ENCODE measurements at regions not wholly inside any gene's neighbourhood (a gene's known extent, or its start where the extent isn't known, plus 50 kb on each side); places are given as distances from the start of the nearest gene placed in this dataset.
"Not testable (repeated sequence)": the region's sequence is repeated elsewhere in the genome, so short reads cannot be mapped to it uniquely, and the experiment has no call there.

- no peak for DNase-seq
Measured at GRCh38 chr5:126138281-126138931, 284.8 kb upstream of the GRAMD2B start.

DNA sequence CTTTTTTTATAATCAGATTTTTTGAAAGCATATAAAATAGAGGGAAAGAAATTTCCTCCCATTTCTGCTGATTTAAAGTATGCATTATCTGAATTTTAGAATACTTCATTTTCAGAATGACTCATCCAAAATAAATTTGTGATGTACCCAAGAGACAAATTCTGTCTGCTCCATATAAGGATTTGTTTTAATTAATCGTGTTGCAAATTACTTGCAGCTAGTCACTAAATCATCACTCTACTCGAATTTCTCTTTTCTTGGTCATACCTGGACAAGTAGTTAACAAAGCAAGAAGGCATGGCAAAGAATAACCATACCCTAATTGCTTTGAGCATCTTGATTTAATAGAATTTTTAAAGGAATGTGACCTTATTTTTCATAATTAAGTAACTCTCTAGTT lies 284.1 kb upstream of the GRAMD2B start:
- no peak for DNase-seq

GRCh38 chr5:126139773-126140172 lies 283.4 kb upstream of the GRAMD2B start:
- DNase-seq, result no peak

GRCh38 chr5:126143622-126144021 lies 279.6 kb upstream of the GRAMD2B start:
- no peak for DNase-seq

- DNase-seq, result not testable (repeated sequence)
Measured at GRCh38 chr5:126150319-126150718, 272.9 kb upstream of the GRAMD2B start.

DNA sequence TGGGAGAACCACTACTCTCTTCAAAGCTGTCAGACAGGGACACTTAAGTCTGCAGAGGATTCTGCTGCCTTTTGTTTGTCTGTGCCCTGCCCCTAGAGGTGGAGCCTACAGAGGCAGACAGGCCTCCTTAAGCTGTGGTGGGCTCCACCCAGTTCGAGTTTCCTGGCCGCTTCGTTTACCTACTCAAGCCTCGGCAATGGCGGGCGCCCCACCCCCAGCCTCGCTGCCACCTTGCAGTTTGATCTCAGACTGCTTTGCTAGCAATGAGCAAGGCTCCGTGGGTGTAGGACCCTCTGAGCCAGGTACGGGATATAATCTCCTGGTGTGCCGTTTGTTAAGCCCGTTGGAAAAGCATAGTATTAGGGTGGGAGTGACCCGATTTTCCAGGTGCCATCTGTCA lies 267.9 kb upstream of the GRAMD2B start:
- not testable (repeated sequence) for DNase-seq

DNA sequence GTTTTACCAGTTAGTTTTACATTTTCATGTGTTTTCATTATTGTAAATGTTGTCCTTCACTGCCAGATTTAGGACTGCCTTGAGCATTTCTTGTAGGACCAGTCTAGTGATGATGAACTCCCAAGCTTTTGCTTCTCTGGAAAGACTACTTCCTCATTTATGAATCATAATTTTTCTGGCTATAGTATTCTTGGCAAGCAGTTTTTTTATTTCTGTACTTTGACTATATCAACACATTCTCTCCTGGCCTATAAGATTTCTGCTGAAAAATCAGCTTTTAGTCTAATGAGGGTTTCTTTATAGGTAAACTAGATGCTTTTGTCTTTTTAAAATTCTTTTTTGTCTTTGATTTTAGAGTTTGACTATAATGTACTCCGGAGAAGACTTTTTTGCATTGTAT lies 256.8 kb upstream of the GRAMD2B start:
- no peak for DNase-seq

GRCh38 chr5:126168785-126169184 lies 254.4 kb upstream of the GRAMD2B start:
- DNase-seq, result no peak

DNA sequence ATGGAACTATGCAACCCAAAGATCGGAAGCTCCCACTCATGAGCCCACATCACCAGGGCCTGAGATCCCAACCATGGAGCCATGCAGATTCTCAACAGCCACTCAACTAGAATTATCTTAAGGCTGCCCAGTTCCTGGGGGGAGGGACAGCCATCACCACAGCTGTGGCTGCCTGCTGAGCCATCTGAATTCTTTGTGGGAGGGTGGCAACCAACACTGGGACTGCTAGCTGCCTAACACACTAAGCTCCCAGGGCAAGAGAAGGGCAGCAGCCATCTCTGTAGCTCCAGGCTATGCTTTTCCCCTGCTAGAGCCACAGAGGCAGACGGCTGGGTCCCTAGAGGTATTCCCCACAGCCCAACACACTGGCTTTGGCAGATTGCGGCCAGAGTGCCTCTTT lies 251.3 kb upstream of the GRAMD2B start:
- no peak for DNase-seq

DNA sequence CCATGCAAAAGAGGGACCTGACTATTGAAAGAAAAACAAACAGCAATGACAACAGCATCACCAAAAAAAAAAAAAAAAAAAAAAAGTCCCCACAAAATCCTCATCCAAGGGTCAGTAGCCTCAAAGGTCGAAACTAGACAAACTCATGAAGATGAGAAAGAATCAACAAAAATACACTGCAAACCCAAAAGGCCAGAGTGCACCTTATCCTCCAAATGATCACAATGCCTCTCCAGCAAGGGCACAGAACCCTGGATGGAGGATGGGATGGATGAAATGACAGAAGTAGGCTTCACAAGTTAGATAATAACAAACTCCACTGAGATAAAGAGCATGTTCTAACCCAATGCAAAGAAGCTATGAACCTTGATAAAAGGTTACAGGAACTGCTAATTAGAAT lies 250.4 kb upstream of the GRAMD2B start:
- no peak for DNase-seq

DNA sequence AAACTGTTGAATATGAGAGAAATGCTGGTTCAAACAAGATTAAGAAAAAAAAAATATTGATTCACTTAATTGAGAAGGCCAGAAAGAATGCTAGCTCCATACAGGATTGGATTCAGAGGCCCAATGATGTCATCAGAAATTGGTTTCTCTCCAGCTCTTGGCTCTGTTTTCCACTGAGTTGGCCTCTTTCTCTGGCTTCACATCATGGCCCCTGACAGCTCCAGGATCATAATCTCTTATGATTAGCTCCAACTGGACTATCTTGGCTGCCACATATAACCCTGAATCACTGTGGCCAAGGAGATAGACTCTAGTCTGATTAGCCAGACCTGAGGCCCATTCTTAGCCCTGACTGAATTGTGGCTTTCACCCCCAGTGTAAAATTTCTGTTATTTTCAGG lies 244.7 kb upstream of the GRAMD2B start:
- DNase-seq, result no peak

DNA sequence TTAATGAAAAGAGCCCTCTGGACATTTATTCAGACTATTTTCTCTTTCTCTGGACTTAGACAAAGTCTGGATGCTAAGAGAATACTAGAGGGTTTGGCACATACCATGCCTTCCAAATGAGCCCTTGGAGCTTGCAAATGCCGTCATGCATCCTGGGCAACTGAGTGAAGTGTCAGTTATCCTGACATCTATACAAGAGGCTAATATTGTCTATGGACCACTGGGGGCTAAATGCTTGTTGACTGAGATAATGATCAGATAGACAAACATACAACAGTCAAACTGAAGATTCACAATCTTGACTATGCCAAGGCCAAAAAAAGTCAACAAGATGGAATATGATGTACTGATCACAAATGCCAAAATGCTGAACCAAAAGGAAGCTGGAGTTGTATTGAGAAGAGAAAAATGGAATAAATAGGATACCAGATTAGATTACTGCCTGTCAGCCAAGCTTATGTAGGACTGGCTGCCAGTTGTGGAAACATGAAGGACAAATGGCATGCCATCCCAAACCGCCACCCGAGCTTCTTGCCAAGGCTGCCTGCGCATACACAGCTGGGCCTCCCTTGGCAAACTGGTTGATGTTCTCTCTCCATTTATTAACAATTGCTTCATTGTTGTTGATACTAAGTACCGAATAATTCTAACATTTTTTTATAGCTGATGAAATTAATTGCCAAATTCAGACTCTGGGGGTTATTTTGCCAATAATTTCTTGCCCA lies 240.1 kb upstream of the GRAMD2B start:
- no peak for DNase-seq

GRCh38 chr5:126184474-126184873 lies 238.7 kb upstream of the GRAMD2B start:
- no peak for DNase-seq

GRCh38 chr5:126186210-126186609 lies 237.0 kb upstream of the GRAMD2B start:
- DNase-seq, result no peak

GRCh38 chr5:126188804-126189203 lies 234.4 kb upstream of the GRAMD2B start:
- DNase-seq, result no peak

GRCh38 chr5:126189231-126189630 lies 234.0 kb upstream of the GRAMD2B start:
- no peak for DNase-seq

DNA sequence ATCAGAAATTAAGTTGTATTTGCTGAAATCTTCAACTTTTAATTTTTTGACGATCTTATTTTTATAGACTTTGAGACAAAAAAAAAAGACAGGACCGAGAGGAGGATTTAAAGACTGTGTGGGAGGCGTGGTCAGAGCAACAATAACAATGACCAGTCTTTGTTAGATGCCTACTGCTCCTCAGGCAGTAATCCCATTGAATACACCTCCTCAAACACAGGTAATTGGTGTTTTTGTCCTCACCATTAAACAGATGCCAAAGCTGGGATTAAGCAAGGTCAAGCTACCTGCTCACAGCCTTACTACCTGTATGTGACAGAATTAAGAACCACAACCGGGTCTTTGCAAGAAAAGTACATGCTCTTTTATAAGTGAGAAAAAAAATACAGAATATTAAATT lies 233.3 kb upstream of the GRAMD2B start:
- no peak for DNase-seq

GRCh38 chr5:126192226-126192625 lies 231.0 kb upstream of the GRAMD2B start:
- no peak for DNase-seq

DNA sequence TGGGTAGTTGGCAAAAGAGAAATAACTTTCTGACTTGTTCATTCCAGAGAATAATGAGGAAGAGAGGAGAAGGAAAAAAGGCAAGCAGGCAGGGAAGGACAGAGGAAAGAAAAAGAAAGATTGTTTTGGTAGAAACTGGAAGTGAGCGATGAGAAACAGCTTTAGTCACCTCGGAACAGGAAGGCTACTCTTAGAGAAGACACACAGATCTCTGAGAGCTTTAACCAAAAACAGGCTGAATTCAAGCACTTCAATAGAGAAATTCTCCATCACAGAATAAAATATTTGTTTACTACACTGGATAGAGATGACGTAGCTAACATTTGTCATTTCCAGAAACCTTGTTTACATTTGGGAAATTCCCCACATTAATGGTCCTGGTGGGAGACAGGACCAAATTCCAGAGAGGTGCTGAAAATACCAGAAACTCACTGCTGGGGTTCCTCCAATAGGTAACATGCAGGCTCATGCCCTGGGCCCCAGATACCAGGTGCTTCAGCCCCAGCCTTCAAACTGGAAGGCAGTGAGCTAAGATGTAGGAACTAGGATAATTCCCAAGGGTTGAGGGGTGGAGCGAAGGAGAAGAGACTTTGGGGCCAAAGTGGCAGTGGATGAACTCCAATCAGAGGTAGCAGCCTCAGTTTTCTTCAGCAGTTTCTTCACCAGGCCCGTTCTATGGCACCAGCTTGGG lies 227.7 kb upstream of the GRAMD2B start:
- no peak for DNase-seq

GRCh38 chr5:126198531-126198930 lies 224.7 kb upstream of the GRAMD2B start:
- DNase-seq, result no peak

GRCh38 chr5:126199467-126199866 lies 223.7 kb upstream of the GRAMD2B start:
- no peak for DNase-seq

DNA sequence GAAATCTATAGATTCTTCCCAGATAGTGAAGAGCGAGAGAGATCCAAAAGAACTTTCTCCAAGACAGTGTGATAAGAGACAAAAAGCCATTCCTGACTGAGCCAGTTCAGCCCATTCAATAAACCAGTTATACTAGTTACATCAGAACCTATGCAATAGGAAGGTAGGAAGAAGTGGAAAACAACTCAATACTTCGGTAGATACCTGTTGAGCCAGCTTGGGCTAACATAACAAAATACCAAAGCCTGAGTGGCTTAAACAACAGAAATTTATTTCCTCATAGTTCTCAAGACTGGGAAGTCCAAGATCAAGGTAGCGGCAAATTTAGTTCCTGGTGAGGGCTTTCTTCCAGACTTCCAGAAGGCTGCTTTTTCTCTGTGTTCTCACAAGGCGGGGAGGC lies 214.5 kb upstream of the GRAMD2B start:
- no peak for DNase-seq

- no peak for DNase-seq
Measured at GRCh38 chr5:126210955-126211354, 212.3 kb upstream of the GRAMD2B start.

DNA sequence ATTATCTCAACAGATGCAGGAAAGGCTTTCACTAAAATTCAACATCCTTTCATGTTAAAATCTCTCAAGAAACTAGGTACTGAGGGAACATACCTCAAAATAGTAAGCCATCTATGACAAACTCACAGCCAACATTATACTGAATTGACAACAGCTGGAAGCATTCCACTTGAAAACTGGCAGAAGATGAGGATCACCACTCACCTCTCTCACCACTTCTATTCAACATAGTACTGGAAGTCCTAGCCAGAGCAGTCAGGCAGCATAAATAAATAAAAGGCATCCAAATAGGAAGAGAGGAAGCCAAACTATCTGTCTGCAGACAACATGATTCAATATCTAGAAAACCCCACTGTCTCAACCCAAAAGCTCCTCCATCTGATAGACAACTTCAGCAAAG lies 203.6 kb upstream of the GRAMD2B start:
- no peak for DNase-seq

All from central memory CD4-positive, alpha-beta T cell (primary cell).